Muscle layer of duodenum (tissue), 2 donors: ENCODE measurements at regions not wholly inside any gene's neighbourhood (a gene's known extent, or its start where the extent isn't known, plus 50 kb on each side); places are given as distances from the start of the nearest gene placed in this dataset.

Source experiments
- H3K27ac ChIP-seq: one replicate; pipeline ENCODE4 v1.7.0; 2013; ENCODE audit warnings: mild to moderate bottlenecking, low read length
- H3K27me3 ChIP-seq: one replicate; pipeline ENCODE4 v1.7.0; 2013; ENCODE audit warnings: low read depth, mild to moderate bottlenecking, control low read depth, low read length
- H3K36me3 ChIP-seq, 2 donors: one replicate each; pipeline ENCODE4 v1.7.0; 2013; ENCODE audit warnings: low read length in 2 of 2, control low read depth in 1 of 2, mild to moderate bottlenecking in 1 of 2; ENCODE audit not compliant: insufficient read depth in 2 of 2, control insufficient read depth in 1 of 2
- H3K4me1 ChIP-seq, 2 donors: one replicate each; pipeline ENCODE4 v1.7.0; 2013; ENCODE audit warnings: low read length in 2 of 2, mild to moderate bottlenecking in 2 of 2, control low read depth in 1 of 2, moderate library complexity in 1 of 2; ENCODE audit not compliant: insufficient read depth in 2 of 2, control insufficient read depth in 1 of 2
- H3K4me3 ChIP-seq, 2 donors: one replicate each; pipeline ENCODE4 v1.7.0; 2013; ENCODE audit warnings: low read length in 2 of 2, low read depth in 1 of 2, mild to moderate bottlenecking in 1 of 2
- H3K9me3 ChIP-seq, 2 donors: one replicate each; pipeline ENCODE4 v1.7.0; 2013; ENCODE audit warnings: low read length in 2 of 2, control low read depth in 1 of 2, mild to moderate bottlenecking in 1 of 2; ENCODE audit not compliant: control insufficient read depth in 1 of 2
- donor health status: healthy.

DNA sequence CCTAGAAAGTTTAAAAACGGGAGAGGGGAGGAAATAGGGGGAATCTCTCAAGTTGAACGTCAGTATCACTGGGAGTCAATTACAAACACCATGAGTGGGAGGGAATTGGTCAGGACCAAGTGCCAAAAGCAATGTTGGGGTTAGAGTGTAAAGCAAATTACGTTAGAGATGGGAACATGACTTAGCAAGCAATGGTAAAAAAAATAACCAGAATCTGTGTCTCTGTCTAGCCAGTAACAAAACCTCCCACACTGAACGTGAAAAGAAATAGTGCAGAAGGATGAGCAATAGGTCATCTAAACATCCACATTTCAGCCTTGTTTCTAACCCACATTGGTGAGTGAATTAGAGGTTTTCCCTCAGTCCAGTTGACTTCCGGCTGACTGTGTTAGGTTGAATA lies 242.2 kb downstream of the COG6 start:
- Histone ChIP-seq H3K27ac (no peak overlapping the region), H3K4me3 (no peak overlapping the region), H3K9me3 (no peaks in the 10 kb centered on the region), H3K36me3 (no peaks in the 10 kb centered on the region), H3K4me1 (no peaks in the 10 kb centered on the region), H3K27me3 (no peaks in the 10 kb centered on the region)

GRCh38 chr13:39900106-39900750 lies 244.8 kb downstream of the COG6 start:
- Histone ChIP-seq H3K4me1 (no peaks in the 10 kb centered on the region), H3K27ac (no peak overlapping the region), H3K36me3 (no peaks in the 10 kb centered on the region), H3K4me3 (no peak overlapping the region), H3K9me3 (no peaks in the 10 kb centered on the region), H3K27me3 (no peaks in the 10 kb centered on the region)

GRCh38 chr13:39904959-39905358 lies 249.5 kb downstream of the COG6 start:
- H3K4me3 ChIP-seq, result no peak overlapping the region
- H3K27ac ChIP-seq, result no peak overlapping the region
- no peaks in the 10 kb centered on the region for H3K36me3 ChIP-seq
- H3K27me3 ChIP-seq, result no peaks in the 10 kb centered on the region
- no peaks in the 10 kb centered on the region for H3K4me1 ChIP-seq
- H3K9me3 ChIP-seq, result no peaks in the 10 kb centered on the region

DNA sequence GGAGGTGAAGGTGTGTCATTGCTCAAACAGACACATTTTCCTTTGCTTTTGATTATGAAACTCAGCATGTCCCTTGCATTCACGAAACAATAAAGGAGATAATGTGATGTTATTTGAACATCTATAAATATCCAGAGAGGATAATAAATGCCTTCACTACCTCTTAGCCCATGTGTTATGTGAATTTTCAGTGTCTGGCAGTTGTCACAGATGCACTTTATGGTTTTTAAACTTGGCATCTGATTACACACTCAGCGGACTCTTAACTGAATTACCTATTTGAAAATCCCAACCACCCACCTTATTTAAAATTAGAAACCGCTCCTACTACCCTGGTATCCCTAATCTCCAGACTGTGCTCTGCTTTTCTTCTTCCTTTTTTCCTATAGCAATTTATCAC lies 254.2 kb downstream of the COG6 start:
- Histone ChIP-seq H3K27me3 (no peaks in the 10 kb centered on the region), H3K4me3 (no peak overlapping the region), H3K36me3 (no peaks in the 10 kb centered on the region), H3K9me3 (no peaks in the 10 kb centered on the region), H3K27ac (no peak overlapping the region), H3K4me1 (no peaks in the 10 kb centered on the region)

DNA sequence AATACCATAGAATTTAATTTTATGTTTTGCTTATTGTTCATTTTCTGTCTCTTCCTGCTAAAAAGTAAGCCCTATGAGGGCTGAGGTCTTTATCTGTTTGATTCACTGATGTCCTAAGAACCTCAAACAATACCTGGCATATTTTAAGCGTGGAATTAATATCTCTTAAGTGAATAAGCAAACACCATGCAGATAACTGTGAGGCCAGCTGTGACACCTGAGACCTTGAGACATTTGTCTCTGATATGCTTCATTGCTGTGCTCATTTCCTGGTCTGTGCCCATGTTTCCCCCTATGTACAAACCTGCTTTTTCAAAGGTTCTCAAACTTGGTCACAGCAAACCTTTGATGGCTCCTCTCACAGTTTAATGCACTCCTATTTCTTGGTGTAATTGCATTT lies 254.6 kb downstream of the COG6 start:
- Histone ChIP-seq H3K4me1 (no peaks in the 10 kb centered on the region), H3K36me3 (no peaks in the 10 kb centered on the region), H3K27me3 (no peaks in the 10 kb centered on the region), H3K27ac (no peak overlapping the region), H3K4me3 (no peak overlapping the region), H3K9me3 (no peaks in the 10 kb centered on the region)

DNA sequence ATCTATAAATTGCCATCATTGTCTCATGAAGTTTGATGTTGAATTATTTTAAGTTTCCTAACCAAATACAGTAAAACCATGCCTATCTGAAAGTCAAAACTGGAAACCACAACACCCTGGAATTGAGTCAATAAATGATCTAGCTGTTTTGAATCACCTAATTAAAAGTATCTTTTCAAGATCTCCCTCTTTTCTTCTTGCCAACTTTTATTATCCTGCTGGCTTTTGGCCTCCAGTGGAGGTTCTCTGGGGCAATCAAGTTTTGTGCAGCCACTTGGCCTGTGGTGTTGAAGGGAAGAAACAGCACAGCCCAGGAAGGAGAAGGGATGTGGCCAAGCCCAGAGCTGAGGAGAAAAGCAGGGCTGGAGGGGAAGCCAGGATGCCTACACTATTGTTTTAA lies 255.4 kb downstream of the COG6 start:
- H3K36me3 ChIP-seq, result no peaks in the 10 kb centered on the region
- H3K4me1 ChIP-seq, result no peaks in the 10 kb centered on the region
- H3K27me3 ChIP-seq, result no peaks in the 10 kb centered on the region
- no peak overlapping the region for H3K4me3 ChIP-seq
- no peak overlapping the region for H3K27ac ChIP-seq
- H3K9me3 ChIP-seq, result no peaks in the 10 kb centered on the region

GRCh38 chr13:39913339-39913738 lies 257.9 kb downstream of the COG6 start:
- Histone ChIP-seq H3K4me1 (no peaks in the 10 kb centered on the region), H3K27ac (no peak overlapping the region), H3K36me3 (no peaks in the 10 kb centered on the region), H3K27me3 (no peaks in the 10 kb centered on the region), H3K4me3 (no peak overlapping the region), H3K9me3 (no peaks in the 10 kb centered on the region)

DNA sequence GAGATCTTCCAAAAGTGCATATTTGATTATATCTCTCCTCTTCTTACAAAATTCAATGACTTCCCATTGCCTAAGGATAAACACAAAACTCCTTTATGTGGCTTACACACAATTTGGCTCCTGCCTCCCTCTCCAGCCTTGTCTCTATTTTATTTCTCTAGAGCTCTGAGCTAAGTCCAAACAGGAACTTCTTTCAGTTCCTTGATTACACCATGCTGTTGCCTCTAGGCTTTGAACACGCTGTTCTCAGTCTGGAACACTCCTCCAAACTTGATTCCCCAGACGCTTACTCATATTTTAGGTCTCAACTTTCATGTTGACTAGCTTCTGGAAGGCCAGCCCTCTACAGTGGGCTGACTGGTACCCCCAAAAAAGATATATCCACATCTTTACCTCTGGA lies 258.5 kb downstream of the COG6 start:
- Histone ChIP-seq H3K4me3 (no peak overlapping the region), H3K27ac (no peak overlapping the region), H3K4me1 (no peaks in the 10 kb centered on the region), H3K9me3 (no peaks in the 10 kb centered on the region), H3K36me3 (no peaks in the 10 kb centered on the region), H3K27me3 (no peaks in the 10 kb centered on the region)

GRCh38 chr13:39915418-39915817 lies 260.0 kb downstream of the COG6 start:
- no peaks in the 10 kb centered on the region for H3K9me3 ChIP-seq
- no peak overlapping the region for H3K4me3 ChIP-seq
- no peaks in the 10 kb centered on the region for H3K36me3 ChIP-seq
- no peaks in the 10 kb centered on the region for H3K4me1 ChIP-seq
- H3K27me3 ChIP-seq, result no peaks in the 10 kb centered on the region
- H3K27ac ChIP-seq, result no peak overlapping the region

- H3K4me3 ChIP-seq, result no peak overlapping the region
- no peaks in the 10 kb centered on the region for H3K27me3 ChIP-seq
Observed at GRCh38 chr13:39916330-39916729, 260.9 kb downstream of the COG6 start.

DNA sequence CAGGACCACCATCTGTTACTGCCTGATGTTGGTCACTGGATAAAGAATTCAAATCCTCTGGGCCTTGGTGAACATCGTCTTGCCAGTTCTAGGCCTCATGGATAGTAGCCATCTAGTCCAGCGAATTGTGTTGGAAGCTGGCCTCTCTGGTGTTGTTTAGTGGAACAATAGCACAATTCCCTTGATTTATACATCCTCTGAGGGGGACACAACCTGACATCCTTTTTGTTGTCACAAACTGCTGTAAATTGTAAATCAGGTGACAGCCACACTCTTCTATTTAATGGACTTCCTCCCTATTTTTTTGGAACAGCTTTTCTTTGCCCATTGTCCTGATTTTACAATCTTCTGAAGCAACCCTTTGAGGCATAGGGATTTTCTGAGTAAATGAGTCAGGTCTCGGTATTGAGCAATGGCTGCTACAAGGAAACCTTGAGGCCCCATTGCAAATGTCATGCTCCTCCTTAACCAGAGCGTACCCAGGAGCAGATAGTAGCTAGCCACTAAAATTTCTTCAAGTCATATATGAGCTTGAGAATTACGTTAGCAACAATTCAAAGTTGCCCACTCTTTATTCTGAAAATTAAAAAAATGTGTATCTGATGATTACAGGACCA lies 263.3 kb downstream of the COG6 start:
- H3K36me3 ChIP-seq, result no peaks in the 10 kb centered on the region
- peaks cover 0 to 5% of the 10 kb centered on the region in 2 donors for H3K9me3 ChIP-seq
- no peak overlapping the region for H3K27ac ChIP-seq

More at GRCh38 chr13:39916330-39916729, 260.9 kb downstream of the COG6 start:
- H3K9me3 ChIP-seq, result no peaks in the 10 kb centered on the region
- H3K4me1 ChIP-seq, result no peaks in the 10 kb centered on the region
- no peak overlapping the region for H3K27ac ChIP-seq
- H3K36me3 ChIP-seq, result no peaks in the 10 kb centered on the region

GRCh38 chr13:39920613-39921012 lies 265.2 kb downstream of the COG6 start:
- no peak overlapping the region for H3K27ac ChIP-seq
- H3K4me3 ChIP-seq, result no peak overlapping the region
- no peaks in the 10 kb centered on the region for H3K4me1 ChIP-seq
- H3K9me3 ChIP-seq, result peaks cover 6 to 15% of the 10 kb centered on the region in 2 donors
- no peaks in the 10 kb centered on the region for H3K27me3 ChIP-seq
- H3K36me3 ChIP-seq, result no peaks in the 10 kb centered on the region

More for the DNA sequence above, 263.3 kb downstream of the COG6 start:
- no peaks in the 10 kb centered on the region for H3K4me1 ChIP-seq
- H3K27me3 ChIP-seq, result no peaks in the 10 kb centered on the region
- H3K4me3 ChIP-seq, result no peak overlapping the region
